ENCODE measurements at regions not wholly inside any gene's neighbourhood (a gene's known extent, or its start where the extent isn't known, plus 50 kb on each side); places are given as distances from the start of the nearest gene placed in this dataset.
"Not testable (repeated sequence)": the region's sequence is repeated elsewhere in the genome, so short reads cannot be mapped to it uniquely, and the experiment has no call there.

DNA sequence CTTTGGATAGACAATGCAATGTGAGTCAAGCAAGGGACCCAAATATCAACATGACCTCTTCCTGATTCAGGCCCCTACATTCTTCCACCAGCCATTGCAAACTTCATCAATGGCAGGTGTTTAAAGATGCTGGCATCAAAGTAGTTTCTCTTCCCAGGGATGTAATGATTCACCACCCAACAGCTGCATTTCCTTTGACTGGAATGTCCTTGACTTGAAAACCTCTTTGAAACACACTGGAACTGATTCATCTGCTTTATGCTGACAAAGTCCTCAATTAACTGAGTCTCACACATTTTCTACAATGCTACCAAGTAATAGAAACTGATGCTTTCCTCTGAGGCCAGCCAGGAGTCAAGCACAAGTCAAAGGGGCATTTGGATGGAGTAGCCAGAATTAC, 385.5 kb downstream of the GBE1 start:
- in situ Hi-C loops (cut with MboI; ENCODE audit: low sequenced_read_pairs) = no loop called here

DNA sequence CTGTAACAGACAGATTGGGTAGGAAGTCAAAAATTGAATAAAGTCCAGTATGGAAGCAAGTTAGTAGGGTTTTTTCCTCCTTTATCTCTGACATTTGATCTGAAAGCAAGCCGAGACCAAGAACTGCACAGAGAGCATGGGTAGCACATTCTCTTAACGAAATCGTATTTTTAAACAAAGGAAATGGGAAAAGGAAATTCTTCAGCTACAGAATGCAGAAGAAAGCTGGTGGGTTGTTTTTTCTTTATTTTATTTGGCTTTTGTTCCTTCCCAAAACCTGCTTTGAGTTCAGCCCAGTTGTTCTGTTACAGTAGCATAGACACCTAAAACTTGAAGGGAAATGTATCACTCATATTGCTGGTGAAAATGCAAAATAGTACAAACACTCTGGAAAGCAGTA, 397.0 kb downstream of the GBE1 start:
- in situ Hi-C loops (cut with MboI; ENCODE audit: low sequenced_read_pairs) = no loop called here

DNA sequence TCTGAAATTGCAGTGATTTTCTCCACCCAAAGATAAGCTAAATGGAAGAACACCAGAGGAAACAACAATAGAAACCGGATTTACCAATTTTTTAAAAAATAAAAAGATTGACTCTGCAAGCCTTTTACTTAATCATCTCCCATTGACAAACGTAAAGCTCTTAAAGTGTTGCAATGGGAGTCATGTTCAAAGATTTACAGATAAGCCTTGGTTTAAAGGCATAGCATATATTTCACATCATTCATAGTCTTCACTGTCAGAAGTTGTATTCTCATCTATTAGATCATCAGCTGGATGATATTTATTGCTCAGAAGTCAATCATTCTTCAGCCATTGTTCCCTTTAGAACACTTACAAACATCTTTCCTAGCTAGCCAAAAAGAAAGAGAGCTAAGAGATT, 397.6 kb downstream of the GBE1 start:
- in situ Hi-C loops (cut with MboI; ENCODE audit: low sequenced_read_pairs) = no loop called here

DNA sequence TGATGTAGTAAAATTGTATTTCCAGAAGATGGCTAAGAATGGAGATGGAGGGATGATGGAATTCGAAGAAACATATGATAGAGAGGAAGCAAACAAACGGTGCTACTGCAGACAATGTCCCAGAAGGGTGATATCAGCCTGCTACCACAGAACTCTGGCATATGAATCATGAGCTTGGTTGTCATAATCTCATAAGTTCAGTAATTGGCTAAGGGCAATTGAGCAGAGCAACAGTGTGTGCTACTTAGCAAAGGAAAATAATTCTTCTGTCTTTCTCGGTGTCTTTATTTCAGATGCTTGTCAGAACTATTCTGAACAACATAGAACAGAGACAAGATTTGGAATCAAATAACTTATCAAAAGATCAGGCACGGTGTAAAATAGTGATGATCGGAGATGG, 407.3 kb downstream of the GBE1 start:
- in situ Hi-C loops (cut with MboI; ENCODE audit: low sequenced_read_pairs) = no loop called here

DNA sequence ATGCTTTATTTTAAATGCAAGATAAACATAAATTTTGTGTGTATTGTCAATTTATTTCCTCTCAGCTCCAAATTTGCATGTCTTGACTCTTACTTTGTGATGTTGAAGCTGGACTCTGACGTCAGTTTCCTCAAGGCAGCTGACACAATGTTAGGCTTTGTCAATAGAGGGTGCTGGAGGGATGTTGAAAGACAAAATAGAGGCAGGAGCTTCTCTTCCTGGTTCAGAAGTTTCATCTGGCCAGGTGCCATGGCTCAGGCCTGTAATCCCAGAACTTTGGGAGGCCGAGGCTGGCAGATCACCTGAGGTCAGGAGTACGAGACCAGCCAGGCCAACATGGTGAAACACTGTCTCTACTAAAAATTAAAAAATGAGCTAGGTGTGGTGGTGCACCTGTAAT, 408.6 kb downstream of the GBE1 start:
- in situ Hi-C loops (cut with MboI; ENCODE audit: low sequenced_read_pairs) = no loop called here

DNA sequence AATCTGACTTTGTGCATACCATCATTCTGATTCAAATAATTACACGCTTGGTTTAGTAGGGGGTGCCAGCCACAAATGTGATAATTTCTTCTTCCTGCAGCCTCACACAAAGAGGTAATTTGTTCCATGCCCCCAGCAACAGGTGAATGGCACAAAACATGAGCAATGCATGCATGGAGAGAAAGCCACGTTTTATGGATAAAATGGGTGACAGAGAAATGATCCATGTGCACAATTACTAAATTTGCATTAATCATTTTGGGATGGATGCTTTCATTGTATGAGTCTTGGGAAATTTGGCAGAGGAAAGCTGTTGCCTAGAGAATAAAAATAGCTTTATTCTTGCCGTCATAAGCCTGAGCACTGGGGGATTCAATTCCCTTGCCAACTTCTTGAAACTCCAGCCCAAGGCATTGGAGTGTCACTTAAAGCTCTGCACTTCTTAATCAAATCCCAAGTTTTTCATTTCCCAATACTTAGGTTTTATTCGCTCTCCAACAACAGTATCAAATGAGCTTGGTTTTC, 411.6 kb downstream of the GBE1 start:
- in situ Hi-C loops (cut with MboI; ENCODE audit: low sequenced_read_pairs) = no loop called here

DNA sequence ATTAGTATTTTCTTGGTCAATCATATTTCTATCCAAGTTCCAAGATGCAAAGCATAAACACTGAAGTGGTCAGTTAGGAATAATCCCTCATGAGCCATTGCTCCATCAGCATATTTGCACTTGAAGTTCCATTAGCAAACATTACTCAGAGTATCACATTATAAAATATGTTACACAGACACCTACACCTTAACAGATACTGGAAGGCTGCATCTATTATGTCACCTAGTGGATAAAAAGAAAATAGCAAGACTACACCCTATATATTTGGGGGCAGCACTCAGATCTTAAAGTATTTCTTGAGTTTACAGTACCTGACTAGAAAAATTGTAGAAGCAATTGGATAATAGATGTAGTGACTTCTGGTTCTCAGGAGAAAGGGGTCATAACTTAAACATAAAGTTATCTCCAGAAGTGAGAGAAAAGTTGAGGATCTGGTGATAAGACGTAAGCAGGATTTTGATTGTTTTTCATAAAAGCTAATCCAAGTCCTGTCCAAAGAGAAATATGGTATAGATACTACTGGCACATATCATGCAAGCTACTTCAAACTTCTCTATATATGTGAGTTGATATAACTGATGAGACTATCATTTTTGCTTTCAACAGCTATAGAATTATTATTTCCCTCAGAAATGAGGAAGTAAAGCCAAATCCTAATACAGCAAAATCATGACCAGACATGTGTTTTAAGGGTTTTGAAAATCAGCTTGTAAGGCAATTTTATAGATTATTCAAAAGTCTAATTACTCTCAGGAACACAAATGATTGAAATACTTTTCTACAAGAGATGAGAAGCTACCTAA, 422.2 kb downstream of the GBE1 start:
- in situ Hi-C loops (cut with MboI; ENCODE audit: low sequenced_read_pairs) = no loop called here

DNA sequence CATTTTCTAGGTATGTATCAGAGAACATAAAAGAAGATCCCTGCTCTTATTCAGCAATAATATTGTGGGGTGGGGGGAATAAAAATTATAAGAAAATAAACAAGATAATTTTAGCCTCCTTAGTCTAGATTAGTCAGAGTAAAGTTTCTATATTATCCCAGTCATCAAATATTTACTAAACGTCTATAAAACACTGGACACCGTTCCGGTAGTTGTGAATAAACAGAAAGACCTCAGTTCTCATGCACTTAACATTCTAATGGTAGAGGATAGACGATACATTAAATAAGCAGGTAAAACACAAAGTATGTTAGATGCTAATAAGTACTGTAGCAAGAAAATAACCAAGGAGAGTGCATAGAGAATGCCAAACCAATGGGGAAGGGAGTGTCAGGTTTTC, 425.0 kb downstream of the GBE1 start:
- in situ Hi-C loops (cut with MboI; ENCODE audit: low sequenced_read_pairs) = no loop called here

DNA sequence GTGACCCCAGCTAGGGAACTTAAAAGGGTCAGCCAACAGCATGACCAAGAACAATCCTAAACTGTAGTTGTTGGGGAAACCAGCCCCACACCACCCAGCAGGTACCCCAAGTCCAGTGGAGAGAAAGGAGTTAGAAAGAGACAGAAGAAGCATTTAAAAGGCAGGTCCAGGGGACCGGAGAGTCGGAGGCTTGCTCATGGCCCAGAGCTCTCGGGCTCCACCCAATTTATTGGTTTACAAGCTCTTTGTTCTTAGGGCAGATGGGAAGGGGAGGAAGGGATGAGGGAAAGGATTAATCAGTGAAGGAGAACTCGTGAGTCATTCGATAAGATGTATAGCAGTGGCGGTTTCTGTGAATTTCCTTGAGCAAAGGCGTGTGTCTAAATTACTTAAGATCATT, 431.6 kb downstream of the GBE1 start:
- in situ Hi-C loops (cut with MboI; ENCODE audit: low sequenced_read_pairs) = not testable (repeated sequence)

DNA sequence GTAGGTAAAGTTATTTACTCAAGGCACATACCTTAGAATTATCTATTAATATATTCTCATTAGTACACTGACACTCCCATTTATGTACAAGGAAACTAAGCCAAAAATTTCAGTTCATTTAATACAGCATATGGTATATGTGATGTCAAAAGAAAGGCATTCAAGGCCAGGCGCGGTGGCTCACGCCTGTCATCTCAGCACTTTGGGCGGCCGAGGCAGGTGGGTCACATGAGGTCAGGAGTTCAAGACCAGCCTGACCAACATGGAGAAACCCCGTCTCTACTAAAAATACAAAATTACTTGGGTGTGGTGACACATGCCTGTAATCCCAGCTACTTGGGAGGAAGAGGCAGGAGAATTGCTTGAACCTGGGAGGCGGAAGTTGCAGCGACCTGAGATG, 435.2 kb downstream of the GBE1 start:
- in situ Hi-C loops (cut with MboI; ENCODE audit: low sequenced_read_pairs) = no loop called here

DNA sequence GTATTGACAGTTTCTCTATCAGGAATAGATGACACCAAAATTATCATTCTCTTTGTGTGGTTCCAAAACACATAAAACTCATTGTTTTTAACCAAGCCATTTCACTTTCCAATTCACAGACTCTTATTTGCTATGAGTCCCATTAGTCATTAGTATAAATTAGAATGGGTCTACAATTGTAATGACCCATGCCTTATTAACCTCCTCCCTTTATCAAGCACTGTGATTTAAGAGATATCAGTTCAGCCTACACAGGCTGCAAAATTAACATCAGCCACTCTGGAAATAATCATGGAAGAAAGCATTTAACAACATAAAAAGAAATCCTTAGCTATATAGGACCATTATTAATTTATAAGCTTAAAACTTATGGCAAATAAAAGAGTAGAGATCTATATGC, 440.6 kb downstream of the GBE1 start:
- in situ Hi-C loops (cut with MboI; ENCODE audit: low sequenced_read_pairs) = no loop called here

DNA sequence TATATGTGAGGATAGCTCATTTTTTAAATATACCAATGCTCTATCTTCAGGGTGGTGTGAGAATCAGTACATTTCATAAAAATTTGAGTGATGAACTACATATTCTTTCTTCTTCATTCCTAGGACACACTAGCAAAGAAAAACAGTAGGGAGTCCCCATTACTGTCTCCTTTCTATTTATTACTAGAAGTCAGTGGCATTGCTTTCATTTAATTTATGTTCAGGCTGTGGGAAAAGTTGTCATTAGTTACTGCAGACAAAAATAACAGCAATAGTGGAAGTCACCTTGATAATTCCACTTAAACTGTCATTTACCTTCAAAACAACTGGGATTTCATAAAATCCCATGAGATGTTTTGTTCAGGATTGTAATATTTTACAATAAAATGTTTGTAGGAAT, 446.4 kb downstream of the GBE1 start:
- in situ Hi-C loops (cut with MboI; ENCODE audit: low sequenced_read_pairs) = no loop called here

DNA sequence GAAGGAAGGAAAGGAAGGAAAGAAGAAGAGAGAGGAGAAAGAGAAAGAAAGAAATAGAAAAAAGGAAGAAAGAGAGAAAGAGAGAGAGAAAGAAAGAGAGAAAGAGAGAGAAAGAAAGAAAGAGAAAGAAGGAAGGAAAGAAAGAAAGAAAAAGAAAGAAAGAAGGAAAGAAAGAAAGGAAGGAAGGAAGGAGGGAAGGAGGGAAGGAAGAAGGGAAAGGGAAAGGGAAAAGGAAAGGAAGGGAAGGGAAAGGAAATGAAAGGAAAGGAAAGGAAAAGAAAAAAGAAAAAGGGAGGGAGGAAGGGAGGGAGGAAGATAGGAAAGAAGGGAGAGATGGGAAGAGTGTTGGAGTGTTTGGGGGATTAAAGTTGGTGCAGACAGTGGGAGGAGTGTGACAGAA, 450.1 kb downstream of the GBE1 start:
- in situ Hi-C loops (cut with MboI; ENCODE audit: low sequenced_read_pairs) = no loop called here

DNA sequence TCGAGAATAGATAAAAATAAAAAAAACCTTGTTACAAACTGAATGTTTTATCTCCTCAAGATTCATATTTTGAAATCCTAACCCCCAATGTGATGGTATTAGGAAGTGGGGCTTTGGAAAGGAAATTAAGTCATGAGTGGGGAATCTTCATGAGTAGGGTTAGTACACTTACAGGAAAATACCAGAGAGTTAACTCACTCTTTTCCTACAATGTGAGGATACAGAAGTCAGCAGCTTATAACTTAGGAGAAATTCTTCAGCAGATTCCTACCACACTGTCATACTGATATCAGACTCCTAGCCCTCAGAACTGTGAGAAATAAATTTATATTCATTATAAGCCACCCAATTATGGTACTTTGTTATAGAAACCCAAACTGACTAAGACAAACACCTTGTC, 453.1 kb downstream of the GBE1 start:
- in situ Hi-C loops (cut with MboI; ENCODE audit: low sequenced_read_pairs) = no loop called here

DNA sequence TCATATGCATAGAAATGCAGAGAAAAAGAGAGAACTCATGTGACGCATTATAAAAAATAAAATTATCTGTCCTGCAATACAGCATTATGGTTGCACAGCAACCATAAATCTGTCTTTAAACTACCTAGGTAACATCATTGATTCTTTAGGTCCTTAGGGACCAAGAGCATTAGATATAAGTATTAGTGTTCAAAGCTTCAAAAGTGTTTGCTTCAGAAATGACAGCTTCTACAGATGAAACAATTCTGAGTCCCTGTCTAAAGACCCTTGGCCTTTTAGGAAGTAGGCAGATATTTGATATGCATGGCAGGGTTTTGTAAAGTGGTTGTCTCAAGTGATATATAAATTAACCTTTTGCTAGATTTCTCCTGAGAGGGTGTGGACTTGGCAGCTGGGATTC, 454.2 kb downstream of the GBE1 start:
- in situ Hi-C loops (cut with MboI; ENCODE audit: low sequenced_read_pairs) = no loop called here

DNA sequence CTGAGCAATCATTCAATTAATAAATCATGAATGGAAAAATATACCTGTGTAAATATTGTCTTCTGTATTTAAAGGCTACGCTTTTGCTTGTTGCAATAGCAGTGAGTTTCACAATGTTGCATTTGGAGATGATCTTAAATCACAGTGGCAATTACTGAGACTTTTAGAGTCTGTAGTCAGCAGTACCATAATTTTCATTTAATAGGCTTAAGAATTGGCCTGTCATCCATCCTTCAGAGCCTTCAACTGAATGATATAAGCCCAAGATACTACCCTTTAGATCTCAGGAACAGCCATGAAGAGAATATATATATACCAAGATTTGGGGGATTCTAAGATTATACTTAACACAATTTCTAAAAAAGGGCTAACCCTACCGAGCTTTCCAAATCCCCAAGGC, 458.1 kb downstream of the GBE1 start:
- in situ Hi-C loops (cut with MboI; ENCODE audit: low sequenced_read_pairs) = no loop called here

DNA sequence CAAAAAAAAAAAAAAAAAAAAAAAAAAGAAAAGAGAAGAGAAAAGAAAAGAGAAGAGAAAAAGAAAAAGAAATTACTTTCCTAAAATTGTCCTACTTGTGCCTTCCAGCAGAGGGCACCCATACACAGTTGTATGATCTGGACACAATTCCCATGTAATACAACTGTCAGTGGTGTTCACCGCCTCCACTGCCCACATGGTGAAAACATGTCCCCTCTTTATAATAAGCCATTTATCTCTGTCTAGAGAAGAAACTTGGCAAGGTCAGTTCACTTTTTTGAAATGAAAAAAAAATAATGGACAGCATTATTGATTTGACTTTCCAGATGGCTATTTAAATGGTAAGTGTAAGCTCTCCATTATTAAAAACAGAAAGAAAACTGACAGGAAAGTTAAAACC, 459.4 kb downstream of the GBE1 start:
- in situ Hi-C loops (cut with MboI; ENCODE audit: low sequenced_read_pairs) = no loop called here

DNA sequence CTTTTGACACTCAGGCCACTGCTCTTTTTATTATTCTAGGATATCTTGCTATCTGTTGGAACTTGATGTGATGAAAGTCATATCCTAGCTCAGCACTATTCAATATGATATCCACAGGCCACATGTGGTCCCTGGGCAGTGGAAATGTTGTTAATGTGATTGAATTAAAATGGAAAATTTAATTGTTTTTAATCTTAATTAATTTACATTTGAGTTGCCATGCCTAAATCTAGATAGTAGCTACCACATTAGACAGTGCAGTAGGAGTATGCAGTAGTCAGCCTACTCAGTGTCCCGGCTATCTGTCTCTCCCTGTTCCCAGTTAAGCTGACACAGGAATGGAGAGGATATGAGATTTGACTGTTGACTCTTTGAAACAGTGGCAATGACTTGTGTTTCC, 460.2 kb downstream of the GBE1 start:
- in situ Hi-C loops (cut with MboI; ENCODE audit: low sequenced_read_pairs) = no loop called here

DNA sequence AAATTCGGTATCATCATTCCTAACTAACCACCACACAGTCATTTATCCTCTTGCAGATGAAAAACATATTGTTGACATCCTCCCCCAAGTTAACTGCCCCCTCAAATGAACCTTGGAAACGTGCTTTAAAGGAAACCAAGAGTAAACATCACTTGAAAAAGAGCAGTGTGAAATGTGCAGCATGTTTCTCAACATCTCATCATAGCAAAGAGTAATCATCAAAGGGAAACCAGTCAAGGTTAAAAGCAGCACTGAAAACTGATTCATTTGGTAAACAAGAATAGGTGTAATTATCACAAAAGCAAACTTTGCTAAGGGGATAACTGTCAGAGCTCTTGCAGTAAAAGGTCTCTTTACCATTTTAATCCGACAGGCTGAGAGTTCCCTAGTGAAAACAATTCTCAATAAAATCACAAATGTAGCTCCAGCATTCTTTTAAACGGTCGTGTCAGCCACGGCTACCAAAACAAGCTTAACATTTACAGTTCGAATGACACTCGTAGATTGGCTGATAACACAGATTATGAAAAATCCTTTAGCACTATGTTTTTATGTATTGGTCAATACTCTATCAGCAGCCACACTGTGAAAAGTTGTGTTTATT, 461.0 kb downstream of the GBE1 start:
- in situ Hi-C loops (cut with MboI; ENCODE audit: low sequenced_read_pairs) = no loop called here

DNA sequence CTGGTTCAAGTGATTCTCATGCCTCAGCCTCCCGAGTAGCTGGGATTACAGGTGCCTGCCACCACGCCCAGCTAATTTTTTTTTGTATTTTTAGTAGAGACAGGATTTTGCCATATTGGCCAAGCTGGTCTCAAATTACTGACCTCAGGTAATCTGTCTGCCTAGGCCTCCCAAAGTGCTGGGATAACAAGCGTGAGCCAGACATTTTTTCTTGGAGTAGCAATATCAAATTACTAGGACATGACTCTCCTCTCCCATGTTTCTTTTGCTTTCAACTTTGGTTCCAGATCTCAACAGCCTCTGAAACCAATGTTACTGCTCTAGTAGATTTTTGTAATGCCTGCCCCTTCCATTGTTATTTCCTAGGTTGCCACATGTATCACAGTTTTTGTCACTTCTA, 462.0 kb downstream of the GBE1 start:
- in situ Hi-C loops (cut with MboI; ENCODE audit: low sequenced_read_pairs) = no loop called here

DNA sequence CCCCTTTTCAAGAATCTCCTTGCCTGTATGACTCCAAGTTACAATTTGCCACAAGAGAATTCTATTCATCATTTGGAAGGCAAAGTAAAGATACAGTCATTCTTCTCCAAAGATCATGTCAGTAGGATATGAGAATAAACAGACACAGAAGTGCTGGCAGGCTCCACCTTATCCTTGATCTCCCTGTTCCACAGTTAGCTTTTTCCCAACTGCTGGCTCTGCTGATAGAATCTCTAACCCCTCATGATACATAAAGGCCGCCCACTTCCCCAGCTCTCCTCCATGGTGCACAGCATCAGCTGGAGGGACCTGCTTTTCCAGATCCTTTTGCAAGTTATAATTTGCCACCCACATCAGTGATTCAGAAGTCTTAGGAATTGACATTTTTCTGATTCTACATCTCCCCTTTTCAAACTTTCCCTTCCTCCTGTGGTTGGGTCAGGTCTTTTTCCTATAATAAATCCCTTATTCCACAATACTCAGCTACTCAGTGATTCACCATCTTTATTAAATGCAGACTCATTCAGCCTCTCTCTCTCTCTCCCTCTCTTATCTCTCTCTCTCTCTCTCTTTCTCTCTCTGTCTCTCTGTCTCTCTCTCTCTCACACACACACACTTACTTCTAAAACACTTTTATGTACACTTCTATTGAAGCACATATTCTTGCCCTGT, 465.4 kb downstream of the GBE1 start:
- in situ Hi-C loops (cut with MboI; ENCODE audit: low sequenced_read_pairs) = no loop called here

DNA sequence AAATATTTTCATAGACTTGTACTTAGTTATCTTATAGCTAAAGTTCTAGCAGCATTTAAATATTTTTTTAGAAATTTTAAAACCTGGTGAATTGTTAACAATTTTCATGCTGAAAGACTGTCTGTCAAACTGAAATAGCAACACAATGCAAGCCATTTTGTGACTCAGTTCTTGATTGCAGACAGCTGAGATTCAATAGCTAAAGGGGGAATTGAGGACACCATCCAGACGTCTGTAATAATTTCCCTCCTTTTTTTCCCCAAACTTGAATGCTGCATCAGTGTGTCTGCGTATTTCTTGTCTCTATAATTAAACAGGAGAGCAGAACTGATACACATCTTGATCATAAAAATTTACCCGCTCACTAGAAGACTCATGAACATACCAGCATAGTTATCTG, 468.3 kb downstream of the GBE1 start:
- in situ Hi-C loops (cut with MboI; ENCODE audit: low sequenced_read_pairs) = no loop called here
